ENCODE measurements at regions not wholly inside any gene's neighbourhood (a gene's known extent, or its start where the extent isn't known, plus 50 kb on each side); places are given as distances from the start of the nearest gene placed in this dataset.
"Not testable (repeated sequence)": the region's sequence is repeated elsewhere in the genome, so short reads cannot be mapped to it uniquely, and the experiment has no call there.

DNA sequence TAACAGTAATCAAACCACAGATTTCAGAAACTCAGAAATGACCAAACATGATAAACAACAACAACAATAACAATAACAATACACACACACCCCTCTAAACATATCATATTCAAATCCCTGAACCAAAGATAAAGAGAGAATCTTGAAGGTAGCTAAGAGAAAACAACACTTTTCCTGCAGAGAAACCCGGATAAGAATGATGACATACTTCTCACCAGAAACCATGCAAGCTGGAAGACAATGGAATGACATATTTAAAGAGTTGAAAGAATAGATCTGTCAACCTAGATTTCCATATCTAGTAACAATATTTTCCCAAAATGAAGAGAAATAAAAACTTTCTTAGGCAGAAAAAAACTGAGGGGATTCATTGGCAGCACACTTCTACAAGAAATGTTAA is 138.1 kb downstream of the LIG4 start:
- DNase-seq (ENCODE audit: low read depth in 3 of 3), result no peak

GRCh38 chr13:108074429-108074828 is 140.9 kb downstream of the LIG4 start:
- not testable (repeated sequence) for DNase-seq (ENCODE audit: low read depth in 3 of 3)

DNA sequence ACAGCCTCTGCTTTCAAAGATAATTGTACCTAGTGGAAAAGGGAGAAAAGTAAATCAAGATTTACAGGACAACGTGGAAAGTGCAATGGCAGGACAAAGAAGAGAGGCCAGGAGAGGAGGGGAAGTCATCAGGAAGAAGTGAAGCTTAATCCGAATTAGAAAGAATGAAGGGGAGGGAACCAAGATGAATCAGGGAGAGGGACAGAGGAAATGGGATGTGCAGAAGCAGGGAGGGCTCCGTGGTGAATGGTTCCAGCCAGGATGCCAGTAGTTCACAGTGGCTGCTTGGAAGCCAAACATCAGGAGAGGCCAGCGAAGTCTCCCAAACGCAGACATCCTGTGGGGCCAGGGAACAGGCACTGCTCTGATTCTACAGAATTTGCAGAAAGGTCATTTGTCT is 144.4 kb downstream of the LIG4 start:
- no peak for DNase-seq (ENCODE audit: low read depth in 3 of 3)

GRCh38 chr13:108070491-108070890 is 144.8 kb downstream of the LIG4 start:
- no peak for DNase-seq (ENCODE audit: low read depth in 3 of 3)

DNA sequence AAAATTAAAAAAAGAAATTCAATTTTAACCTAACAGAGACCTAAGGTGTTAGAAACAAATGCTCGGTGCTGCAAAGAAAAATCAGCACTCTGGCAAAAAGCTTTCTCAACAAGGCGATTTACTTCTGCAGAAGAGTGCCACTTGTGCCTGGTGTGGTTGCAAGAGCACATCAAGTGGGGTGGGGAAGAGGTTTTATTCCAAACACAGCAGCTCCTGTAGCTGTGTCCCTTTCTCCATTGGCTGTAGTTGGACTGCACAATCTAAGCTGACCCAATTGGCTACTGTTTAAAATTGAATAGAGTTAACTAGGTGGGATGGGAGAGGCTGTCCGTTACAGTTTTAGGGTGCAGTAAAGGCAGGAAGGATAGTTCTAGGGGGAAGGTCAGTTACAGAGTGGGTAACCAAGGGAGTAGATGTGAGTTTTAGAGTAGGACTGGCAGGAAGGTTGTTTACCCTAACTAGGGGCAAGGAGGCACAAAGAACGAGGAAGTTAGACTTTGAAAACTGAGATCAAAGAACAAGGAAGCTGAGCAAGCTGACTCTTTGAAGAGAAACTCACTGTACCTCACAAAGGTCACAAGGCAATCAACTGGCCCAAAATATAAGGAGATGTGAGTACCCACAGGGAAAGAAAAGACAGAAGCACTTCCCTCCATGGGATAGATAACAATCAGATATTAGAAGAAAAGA is 145.7 kb downstream of the LIG4 start:
- no peak for DNase-seq (ENCODE audit: low read depth in 3 of 3)

DNA sequence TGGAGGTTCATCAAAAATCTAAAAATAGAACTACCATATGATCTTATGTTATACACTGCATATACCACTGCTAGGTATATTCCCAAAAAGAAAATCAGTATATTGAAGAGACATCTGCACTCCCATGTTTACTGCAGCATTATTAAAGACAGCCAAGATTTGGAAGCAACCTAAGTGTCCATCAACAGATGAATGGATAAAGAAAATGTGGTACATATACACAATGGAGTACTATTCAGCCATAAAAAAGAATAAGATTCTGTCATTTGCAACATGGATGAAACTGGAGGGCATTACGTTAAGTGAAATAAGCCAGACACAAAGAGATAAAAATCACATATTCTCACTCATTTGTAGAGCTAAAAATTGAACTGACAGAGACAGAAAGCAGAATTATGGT is 151.0 kb downstream of the LIG4 start:
- not testable (repeated sequence) for DNase-seq (ENCODE audit: low read depth in 3 of 3)

DNA sequence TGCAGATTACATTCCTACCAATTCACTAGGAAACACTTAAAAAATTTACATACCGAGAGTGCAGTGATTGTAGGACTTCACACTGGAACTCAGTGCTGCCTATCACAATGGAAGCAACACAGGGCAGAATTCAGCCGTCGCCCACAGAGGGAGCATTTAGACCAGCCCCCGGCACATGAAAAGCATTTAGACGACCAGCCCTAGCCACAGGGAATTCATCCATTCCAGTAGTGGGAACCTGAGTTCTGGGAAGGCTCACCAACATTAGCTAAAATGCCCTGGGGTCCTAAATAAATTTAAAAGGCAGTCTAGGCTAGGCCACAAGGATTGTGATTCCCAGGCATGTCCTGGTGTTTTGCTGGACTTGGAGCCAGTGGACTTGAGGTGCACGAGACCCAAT is 155.2 kb downstream of the LIG4 start:
- DNase-seq (ENCODE audit: low read depth in 3 of 3), result no peak

- no peak for DNase-seq (ENCODE audit: low read depth in 3 of 3)
Observed at GRCh38 chr13:108056278-108056677, 159.1 kb downstream of the LIG4 start.

DNA sequence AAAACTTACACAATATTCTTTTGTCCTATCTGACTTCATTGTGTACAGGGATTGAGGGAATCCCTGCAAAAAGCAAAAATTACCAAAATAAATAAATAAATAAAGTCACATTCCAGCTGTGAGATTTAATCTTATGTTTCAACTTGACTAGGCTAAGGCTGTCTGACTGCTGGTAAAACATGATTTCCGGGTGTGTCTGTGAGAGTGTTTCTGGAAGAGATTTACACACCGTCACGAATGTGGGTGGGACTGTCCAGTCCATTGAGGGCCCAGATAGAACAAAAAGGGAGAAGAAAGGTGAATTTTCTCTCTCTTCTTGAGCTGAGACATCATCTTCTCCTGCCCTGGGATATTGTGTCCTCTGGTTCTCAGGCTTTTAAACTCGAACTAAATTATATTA is 166.1 kb downstream of the LIG4 start:
- no peak for DNase-seq (ENCODE audit: low read depth in 3 of 3)

DNA sequence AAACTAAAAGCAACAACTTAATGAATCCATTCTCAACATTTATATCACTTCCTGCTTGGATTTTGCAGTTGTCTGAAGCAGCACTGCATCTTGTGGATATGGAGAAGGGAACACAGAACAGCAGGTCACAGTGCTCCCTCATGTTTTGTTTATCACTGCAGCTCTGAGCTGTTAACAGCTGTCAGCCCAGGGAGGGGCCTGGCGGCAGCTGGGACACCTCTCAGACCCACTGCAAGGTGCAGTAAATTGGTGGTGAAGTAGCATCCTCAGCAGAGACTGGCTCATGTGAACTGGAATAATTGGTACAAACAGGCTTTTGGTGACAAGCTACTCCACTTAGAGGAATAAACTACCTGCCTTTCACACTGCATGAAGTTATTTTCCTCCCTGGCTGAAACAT is 170.4 kb downstream of the LIG4 start:
- no peak for DNase-seq (ENCODE audit: low read depth in 3 of 3)

- DNase-seq (ENCODE audit: low read depth in 3 of 3), result not testable (repeated sequence)
Observed at GRCh38 chr13:108042866-108043265, 172.5 kb downstream of the LIG4 start.

DNA sequence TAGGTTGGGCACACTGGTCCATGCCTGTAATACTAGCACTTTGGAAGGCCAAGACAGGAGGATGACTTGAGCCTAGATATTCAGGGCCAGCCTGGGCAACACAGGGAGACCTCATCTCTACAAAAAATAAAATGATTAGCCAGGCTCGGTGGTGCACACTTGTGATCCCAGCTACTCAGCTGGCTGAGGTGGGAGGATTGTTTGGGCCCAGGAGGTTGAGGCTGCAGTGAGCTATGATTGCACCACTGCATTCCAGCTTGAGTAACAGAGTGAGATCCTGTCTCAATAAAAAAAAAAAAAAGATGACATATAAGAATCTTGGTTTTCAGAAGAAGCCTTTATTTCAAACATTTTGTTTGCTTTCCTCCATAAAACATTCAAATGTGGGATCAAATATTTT is 178.0 kb downstream of the LIG4 start:
- no peak for DNase-seq (ENCODE audit: low read depth in 3 of 3)

- no peak for DNase-seq (ENCODE audit: low read depth in 3 of 3)
Observed at GRCh38 chr13:108036411-108036932, 178.9 kb downstream of the LIG4 start.

- DNase-seq (ENCODE audit: low read depth in 3 of 3), result no peak
Observed at GRCh38 chr13:108034909-108035410, 180.4 kb downstream of the LIG4 start.

GRCh38 chr13:108033800-108034707 is 181.3 kb downstream of the LIG4 start:
- no peak for DNase-seq (ENCODE audit: low read depth in 3 of 3)

DNA sequence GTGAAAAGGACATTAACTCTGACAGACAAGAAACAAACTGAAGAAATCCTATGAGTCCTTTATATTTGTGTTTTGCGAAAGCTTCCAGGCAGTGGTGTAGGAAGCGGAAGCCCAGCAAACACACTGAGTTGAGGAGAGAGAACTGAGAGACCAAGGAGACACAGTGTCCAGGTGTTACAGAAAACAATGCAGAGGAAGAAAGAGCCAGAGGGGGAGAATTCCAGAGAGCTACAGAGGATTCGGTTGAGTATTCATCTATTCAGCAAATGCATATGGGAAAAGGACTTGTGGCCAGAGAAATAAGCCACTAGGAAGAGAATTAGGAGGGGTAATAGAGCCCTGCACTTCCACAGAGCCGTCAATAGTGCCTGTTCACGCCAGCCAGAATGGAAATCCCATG is 183.5 kb downstream of the LIG4 start:
- no peak for DNase-seq (ENCODE audit: low read depth in 3 of 3)

- DNase-seq (ENCODE audit: low read depth in 3 of 3), result no peak
Observed at GRCh38 chr13:108030769-108031168, 184.6 kb downstream of the LIG4 start.

GRCh38 chr13:108026680-108027410 is 188.5 kb downstream of the LIG4 start:
- no peak for DNase-seq (ENCODE audit: low read depth in 3 of 3)

- DNase-seq (ENCODE audit: low read depth in 3 of 3), result no peak
Observed at GRCh38 chr13:108020027-108020426, 195.3 kb downstream of the LIG4 start.

DNA sequence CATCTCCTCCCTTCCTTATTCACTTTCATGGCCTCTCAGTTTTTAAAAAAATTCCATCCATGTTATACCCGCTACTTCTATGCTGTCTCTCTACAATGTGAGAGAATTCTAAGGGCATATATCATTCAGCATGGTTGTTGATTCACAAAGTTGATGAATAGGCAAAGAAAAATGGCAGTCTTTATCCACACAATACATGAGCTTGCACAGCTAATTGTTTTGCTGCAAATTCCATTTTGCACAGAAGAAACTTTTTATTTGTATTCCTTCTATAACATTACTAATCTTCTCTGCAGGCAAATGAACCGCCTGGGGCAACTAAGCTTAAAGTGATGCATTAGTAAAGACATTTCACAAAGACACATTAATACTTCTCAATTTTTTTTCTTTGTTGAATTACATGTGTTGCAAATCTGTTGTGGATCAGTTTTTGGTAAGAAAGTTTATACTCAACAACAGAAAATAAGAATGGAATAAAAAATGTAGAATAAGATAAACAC is 196.9 kb downstream of the LIG4 start:
- no peak for DNase-seq (ENCODE audit: low read depth in 3 of 3)

GRCh38 chr13:108006619-108007018 is 208.7 kb downstream of the LIG4 start:
- DNase-seq (ENCODE audit: low read depth in 3 of 3), result no peak

DNA sequence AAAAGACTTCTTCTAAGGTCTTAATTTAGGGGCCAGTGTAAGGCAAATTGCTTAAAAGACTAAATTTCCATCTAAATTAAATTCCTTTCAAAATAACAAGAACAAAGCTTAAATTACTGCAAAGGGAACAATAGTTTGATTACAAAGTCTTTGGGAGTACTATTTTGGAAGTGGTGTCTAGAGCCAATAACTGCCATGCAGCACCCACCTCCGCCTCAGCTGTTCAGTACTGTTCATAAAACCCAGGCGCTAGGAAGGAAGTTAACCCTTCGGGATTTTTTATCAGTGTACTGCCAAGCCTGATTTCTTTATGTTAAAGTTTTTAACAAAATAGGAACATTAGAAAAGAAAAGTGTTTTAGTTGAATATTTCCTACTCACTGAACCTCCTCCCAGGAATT is 210.1 kb downstream of the LIG4 start:
- no peak for DNase-seq (ENCODE audit: low read depth in 3 of 3)
